ENCODE measurements at regions not wholly inside any gene's neighbourhood (a gene's known extent, or its start where the extent isn't known, plus 50 kb on each side); places are given as distances from the start of the nearest gene placed in this dataset.

GRCh38 chr10:123471811-123472210 is 194.3 kb upstream of the GPR26 start:
- Histone ChIP-seq H3K36me3 (ENCODE audit: insufficient read depth, low read length) (no peaks in the 10 kb centered on the region), H3K9ac (ENCODE audit: low read depth, low read length) (no peak overlapping the region), H3K27ac (ENCODE audit: low read depth, low read length) (no peak overlapping the region), H3K9me3 (ENCODE audit: insufficient read depth, low read depth, low read length) (no peaks in the 10 kb centered on the region), H3K4me3 (ENCODE audit: low read length) (no peak overlapping the region), H3K4me1 (ENCODE audit: insufficient read depth, low read length) (peaks cover 16% of the 10 kb centered on the region), H3K27me3 (ENCODE audit: insufficient read depth, low read length) (no peaks in the 10 kb centered on the region)
- WGBS: 98% methylated on average over 1 of the region's 1 CpG

GRCh38 chr10:123472606-123473005 is 193.5 kb upstream of the GPR26 start:
- no peak overlapping the region for H3K27ac ChIP-seq (ENCODE audit: low read depth, low read length)
- H3K4me1 ChIP-seq (ENCODE audit: insufficient read depth, low read length): peaks cover 16% of the 10 kb centered on the region
- WGBS: 50% methylated on average over 9 of the region's 9 CpGs
- no peaks in the 10 kb centered on the region for H3K9me3 ChIP-seq (ENCODE audit: insufficient read depth, low read depth, low read length)
- no peaks in the 10 kb centered on the region for H3K27me3 ChIP-seq (ENCODE audit: insufficient read depth, low read length)
- H3K36me3 ChIP-seq (ENCODE audit: insufficient read depth, low read length): no peaks in the 10 kb centered on the region
- H3K4me3 ChIP-seq (ENCODE audit: low read length): no peak overlapping the region
- H3K9ac ChIP-seq (ENCODE audit: low read depth, low read length): no peak overlapping the region

- no peaks in the 10 kb centered on the region for H3K36me3 ChIP-seq (ENCODE audit: insufficient read depth, low read length)
- H3K27ac ChIP-seq (ENCODE audit: low read depth, low read length): no peak overlapping the region
- 89% methylated on average over 4 of the region's 4 CpGs for WGBS
- H3K4me3 ChIP-seq (ENCODE audit: low read length): no peak overlapping the region
- H3K27me3 ChIP-seq (ENCODE audit: insufficient read depth, low read length): no peaks in the 10 kb centered on the region
- peaks cover 23% of the 10 kb centered on the region for H3K4me1 ChIP-seq (ENCODE audit: insufficient read depth, low read length)
- H3K9me3 ChIP-seq (ENCODE audit: insufficient read depth, low read depth, low read length): no peaks in the 10 kb centered on the region
- no peak overlapping the region for H3K9ac ChIP-seq (ENCODE audit: low read depth, low read length)
These were observed 191.5 kb upstream of the GPR26 start for GRCh38 chr10:123474700-123475099.

GRCh38 chr10:123475466-123475865 is 190.7 kb upstream of the GPR26 start:
- Histone ChIP-seq H3K4me1 (ENCODE audit: insufficient read depth, low read length) (peaks cover 17% of the 10 kb centered on the region), H3K4me3 (ENCODE audit: low read length) (no peak overlapping the region), H3K27ac (ENCODE audit: low read depth, low read length) (no peak overlapping the region), H3K27me3 (ENCODE audit: insufficient read depth, low read length) (no peaks in the 10 kb centered on the region), H3K36me3 (ENCODE audit: insufficient read depth, low read length) (no peaks in the 10 kb centered on the region), H3K9ac (ENCODE audit: low read depth, low read length) (no peak overlapping the region), H3K9me3 (ENCODE audit: insufficient read depth, low read depth, low read length) (no peaks in the 10 kb centered on the region)
- WGBS: 72% methylated on average over 2 of the region's 2 CpGs

- H3K9ac ChIP-seq (ENCODE audit: low read depth, low read length): no peak overlapping the region
- H3K27ac ChIP-seq (ENCODE audit: low read depth, low read length): no peak overlapping the region
- H3K4me1 ChIP-seq (ENCODE audit: insufficient read depth, low read length): peaks cover 7% of the 10 kb centered on the region
- no peaks in the 10 kb centered on the region for H3K36me3 ChIP-seq (ENCODE audit: insufficient read depth, low read length)
- 80% methylated on average over 2 of the region's 2 CpGs for WGBS
- no peaks in the 10 kb centered on the region for H3K9me3 ChIP-seq (ENCODE audit: insufficient read depth, low read depth, low read length)
- H3K27me3 ChIP-seq (ENCODE audit: insufficient read depth, low read length): no peaks in the 10 kb centered on the region
- no peak overlapping the region for H3K4me3 ChIP-seq (ENCODE audit: low read length)
These were observed 188.0 kb upstream of the GPR26 start for GRCh38 chr10:123478116-123478515.

- Histone ChIP-seq H3K36me3 (ENCODE audit: insufficient read depth, low read length) (no peaks in the 10 kb centered on the region), H3K4me3 (ENCODE audit: low read length) (no peak overlapping the region), H3K4me1 (ENCODE audit: insufficient read depth, low read length) (peaks cover 7% of the 10 kb centered on the region), H3K9ac (ENCODE audit: low read depth, low read length) (no peak overlapping the region), H3K9me3 (ENCODE audit: insufficient read depth, low read depth, low read length) (no peaks in the 10 kb centered on the region), H3K27me3 (ENCODE audit: insufficient read depth, low read length) (no peaks in the 10 kb centered on the region), H3K27ac (ENCODE audit: low read depth, low read length) (no peak overlapping the region)
- 82% methylated on average over 4 of the region's 4 CpGs for WGBS
These were observed 186.5 kb upstream of the GPR26 start for GRCh38 chr10:123479640-123480039.

- peaks cover 7% of the 10 kb centered on the region for H3K4me1 ChIP-seq (ENCODE audit: insufficient read depth, low read length)
- no peaks in the 10 kb centered on the region for H3K36me3 ChIP-seq (ENCODE audit: insufficient read depth, low read length)
- H3K27me3 ChIP-seq (ENCODE audit: insufficient read depth, low read length): no peaks in the 10 kb centered on the region
- no peaks in the 10 kb centered on the region for H3K9me3 ChIP-seq (ENCODE audit: insufficient read depth, low read depth, low read length)
- no peak overlapping the region for H3K4me3 ChIP-seq (ENCODE audit: low read length)
- no peak overlapping the region for H3K27ac ChIP-seq (ENCODE audit: low read depth, low read length)
- WGBS: 96% methylated on average over 4 of the region's 4 CpGs
- no peak overlapping the region for H3K9ac ChIP-seq (ENCODE audit: low read depth, low read length)
These were observed 185.8 kb upstream of the GPR26 start for GRCh38 chr10:123480344-123480743.

GRCh38 chr10:123480845-123481244 is 185.3 kb upstream of the GPR26 start:
- peaks cover 7% of the 10 kb centered on the region for H3K4me1 ChIP-seq (ENCODE audit: insufficient read depth, low read length)
- no peak overlapping the region for H3K9ac ChIP-seq (ENCODE audit: low read depth, low read length)
- H3K4me3 ChIP-seq (ENCODE audit: low read length): no peak overlapping the region
- no peak overlapping the region for H3K27ac ChIP-seq (ENCODE audit: low read depth, low read length)
- H3K36me3 ChIP-seq (ENCODE audit: insufficient read depth, low read length): no peaks in the 10 kb centered on the region
- no peaks in the 10 kb centered on the region for H3K27me3 ChIP-seq (ENCODE audit: insufficient read depth, low read length)
- no peaks in the 10 kb centered on the region for H3K9me3 ChIP-seq (ENCODE audit: insufficient read depth, low read depth, low read length)
- 91% methylated on average over 9 of the region's 9 CpGs for WGBS

GRCh38 chr10:123484722-123485121 is 181.4 kb upstream of the GPR26 start:
- H3K36me3 ChIP-seq (ENCODE audit: insufficient read depth, low read length): no peaks in the 10 kb centered on the region
- H3K9ac ChIP-seq (ENCODE audit: low read depth, low read length): no peak overlapping the region
- 94% methylated on average over 2 of the region's 2 CpGs for WGBS
- no peaks in the 10 kb centered on the region for H3K4me1 ChIP-seq (ENCODE audit: insufficient read depth, low read length)
- no peaks in the 10 kb centered on the region for H3K27me3 ChIP-seq (ENCODE audit: insufficient read depth, low read length)
- no peak overlapping the region for H3K27ac ChIP-seq (ENCODE audit: low read depth, low read length)
- H3K9me3 ChIP-seq (ENCODE audit: insufficient read depth, low read depth, low read length): no peaks in the 10 kb centered on the region
- H3K4me3 ChIP-seq (ENCODE audit: low read length): no peak overlapping the region

GRCh38 chr10:123485341-123485960 is 180.7 kb upstream of the GPR26 start:
- no peaks in the 10 kb centered on the region for H3K9me3 ChIP-seq (ENCODE audit: insufficient read depth, low read depth, low read length)
- H3K36me3 ChIP-seq (ENCODE audit: insufficient read depth, low read length): no peaks in the 10 kb centered on the region
- WGBS: 98% methylated on average over 6 of the region's 7 CpGs
- H3K9ac ChIP-seq (ENCODE audit: low read depth, low read length): no peak overlapping the region
- no peaks in the 10 kb centered on the region for H3K4me1 ChIP-seq (ENCODE audit: insufficient read depth, low read length)
- no peak overlapping the region for H3K27ac ChIP-seq (ENCODE audit: low read depth, low read length)
- H3K27me3 ChIP-seq (ENCODE audit: insufficient read depth, low read length): no peaks in the 10 kb centered on the region
- H3K4me3 ChIP-seq (ENCODE audit: low read length): no peak overlapping the region

GRCh38 chr10:123488436-123488835 is 177.7 kb upstream of the GPR26 start:
- Histone ChIP-seq H3K27me3 (ENCODE audit: insufficient read depth, low read length) (no peaks in the 10 kb centered on the region), H3K9ac (ENCODE audit: low read depth, low read length) (no peak overlapping the region), H3K4me3 (ENCODE audit: low read length) (no peak overlapping the region), H3K9me3 (ENCODE audit: insufficient read depth, low read depth, low read length) (no peaks in the 10 kb centered on the region), H3K4me1 (ENCODE audit: insufficient read depth, low read length) (peaks cover 10% of the 10 kb centered on the region), H3K36me3 (ENCODE audit: insufficient read depth, low read length) (no peaks in the 10 kb centered on the region), H3K27ac (ENCODE audit: low read depth, low read length) (no peak overlapping the region)
- WGBS: 65% methylated on average over 4 of the region's 4 CpGs

- Histone ChIP-seq H3K27ac (ENCODE audit: low read depth, low read length) (no peak overlapping the region), H3K9ac (ENCODE audit: low read depth, low read length) (no peak overlapping the region), H3K9me3 (ENCODE audit: insufficient read depth, low read depth, low read length) (no peaks in the 10 kb centered on the region), H3K36me3 (ENCODE audit: insufficient read depth, low read length) (no peaks in the 10 kb centered on the region), H3K4me3 (ENCODE audit: low read length) (no peak overlapping the region), H3K27me3 (ENCODE audit: insufficient read depth, low read length) (no peaks in the 10 kb centered on the region), H3K4me1 (ENCODE audit: insufficient read depth, low read length) (peaks cover 10% of the 10 kb centered on the region)
- 87% methylated on average over 6 of the region's 6 CpGs for whole genome bisulfite sequencing
These were observed 174.8 kb upstream of the GPR26 start for GRCh38 chr10:123491364-123491763.

Measured in HUES64 (cell line).